ENCODE measurements at regions not wholly inside any gene's neighbourhood (a gene's known extent, or its start where the extent isn't known, plus 50 kb on each side); places are given as distances from the start of the nearest gene placed in this dataset.

DNA sequence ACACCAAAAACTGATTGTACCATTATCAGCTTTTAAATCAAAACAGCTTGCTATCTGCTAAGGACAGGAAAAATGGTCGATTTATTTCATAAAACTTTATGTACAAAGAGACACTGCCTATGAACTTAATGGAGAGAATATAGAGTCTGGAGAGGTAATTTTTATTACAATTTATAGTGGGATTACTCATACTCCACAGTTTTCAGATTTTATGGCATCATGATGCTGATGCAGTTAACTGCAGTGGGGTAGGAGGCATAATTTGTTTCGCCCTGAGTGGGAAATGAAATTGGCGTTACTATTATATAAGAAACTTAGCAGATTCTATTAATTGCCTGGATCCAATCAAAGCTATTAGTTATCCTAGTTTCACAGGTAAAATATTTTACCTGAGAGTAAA is 301.4 kb downstream of the KLF12 start:
- TF ChIP-seq, protein P1, sequence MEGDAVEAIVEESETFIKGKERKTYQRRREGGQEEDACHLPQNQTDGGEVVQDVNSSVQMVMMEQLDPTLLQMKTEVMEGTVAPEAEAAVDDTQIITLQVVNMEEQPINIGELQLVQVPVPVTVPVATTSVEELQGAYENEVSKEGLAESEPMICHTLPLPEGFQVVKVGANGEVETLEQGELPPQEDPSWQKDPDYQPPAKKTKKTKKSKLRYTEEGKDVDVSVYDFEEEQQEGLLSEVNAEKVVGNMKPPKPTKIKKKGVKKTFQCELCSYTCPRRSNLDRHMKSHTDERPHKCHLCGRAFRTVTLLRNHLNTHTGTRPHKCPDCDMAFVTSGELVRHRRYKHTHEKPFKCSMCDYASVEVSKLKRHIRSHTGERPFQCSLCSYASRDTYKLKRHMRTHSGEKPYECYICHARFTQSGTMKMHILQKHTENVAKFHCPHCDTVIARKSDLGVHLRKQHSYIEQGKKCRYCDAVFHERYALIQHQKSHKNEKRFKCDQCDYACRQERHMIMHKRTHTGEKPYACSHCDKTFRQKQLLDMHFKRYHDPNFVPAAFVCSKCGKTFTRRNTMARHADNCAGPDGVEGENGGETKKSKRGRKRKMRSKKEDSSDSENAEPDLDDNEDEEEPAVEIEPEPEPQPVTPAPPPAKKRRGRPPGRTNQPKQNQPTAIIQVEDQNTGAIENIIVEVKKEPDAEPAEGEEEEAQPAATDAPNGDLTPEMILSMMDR (conservative IDR thresholded peaks at IDR 0.05 in 1 of 2, IDR thresholded peaks at IDR 0.05 in 1 of 2; ENCODE audit: extremely low read depth in 1 of 2, insufficient read depth in 1 of 2, low read depth in 1 of 2, low read length in 2 of 2) = no peak
- TF ChIP-seq EZH2 (IDR thresholded peaks at IDR 0.05; ENCODE audit: borderline replicate concordance, low read length) = no peak

Measured in mammary epithelial cell (primary cell).